ENCODE measurements at regions not wholly inside any gene's neighbourhood (a gene's known extent, or its start where the extent isn't known, plus 50 kb on each side); places are given as distances from the start of the nearest gene placed in this dataset.
A peak's percentile ranks its signal among the peaks of the same experiment; 100 is the strongest.

DNA sequence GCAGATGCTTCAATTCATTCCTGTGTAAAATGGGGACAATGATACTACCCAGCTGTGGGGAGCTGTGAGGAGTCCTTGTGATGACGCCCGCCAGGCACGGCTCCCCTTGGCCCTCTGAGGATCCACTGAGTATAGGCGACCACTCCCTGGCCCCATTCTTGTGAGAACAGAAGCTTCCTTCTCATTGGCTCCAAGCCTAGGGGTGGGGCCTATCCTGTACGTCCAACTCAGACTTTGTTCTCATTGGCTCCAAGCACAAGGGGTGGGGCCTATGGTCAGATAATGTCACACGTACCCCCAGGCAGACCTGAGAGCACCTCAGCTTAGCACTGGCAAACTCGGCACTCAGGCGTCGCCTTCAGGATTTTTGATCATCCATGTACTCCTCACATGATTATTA lies 232.9 kb upstream of the MVB12B start:
- no peaks in the 10 kb centered on the region for H3K9me1 ChIP-seq (ENCODE audit: control insufficient read depth, insufficient read depth, low read length)
- no peak overlapping the region for H3K27ac ChIP-seq (ENCODE audit: extremely low read depth, low read depth, low read length)
- no peaks in the 10 kb centered on the region for H3K79me2 ChIP-seq (ENCODE audit: control insufficient read depth, insufficient read depth, low read length)
- 10% methylated on average over 6 of the region's 9 CpGs for WGBS (ENCODE audit: insufficient coverage, low coverage, missing lambda C conversion rate)
- no peak overlapping the region for H3K4me3 ChIP-seq
- ChIA-PET CTCF (ENCODE audit: low intra/inter-chr PET ratio) (no interaction called here), POLR2A (interaction anchor here (0.7 to 0.9 kb wide), 2 partner anchors 11 to 28 kb away, joined by 3 read pairs; no protein-coding TSS in a partner anchor)
- H3K9me3 ChIP-seq (replicated peaks; ENCODE audit: control insufficient read depth, insufficient read depth, low read depth, low read length): no peaks in the 10 kb centered on the region
- in situ Hi-C loops (cut with MboI): no loop called here
- intact Hi-C loops (cut with micrococcal nuclease): no loop called here
- 0 out of 2 replicates have a peak, but pooled peaks cover under 1% of the 10 kb centered on the region for H4K20me1 ChIP-seq (replicated peaks; ENCODE audit: control insufficient read depth, insufficient read depth, low read length)
- TF ChIP-seq, protein P1, sequence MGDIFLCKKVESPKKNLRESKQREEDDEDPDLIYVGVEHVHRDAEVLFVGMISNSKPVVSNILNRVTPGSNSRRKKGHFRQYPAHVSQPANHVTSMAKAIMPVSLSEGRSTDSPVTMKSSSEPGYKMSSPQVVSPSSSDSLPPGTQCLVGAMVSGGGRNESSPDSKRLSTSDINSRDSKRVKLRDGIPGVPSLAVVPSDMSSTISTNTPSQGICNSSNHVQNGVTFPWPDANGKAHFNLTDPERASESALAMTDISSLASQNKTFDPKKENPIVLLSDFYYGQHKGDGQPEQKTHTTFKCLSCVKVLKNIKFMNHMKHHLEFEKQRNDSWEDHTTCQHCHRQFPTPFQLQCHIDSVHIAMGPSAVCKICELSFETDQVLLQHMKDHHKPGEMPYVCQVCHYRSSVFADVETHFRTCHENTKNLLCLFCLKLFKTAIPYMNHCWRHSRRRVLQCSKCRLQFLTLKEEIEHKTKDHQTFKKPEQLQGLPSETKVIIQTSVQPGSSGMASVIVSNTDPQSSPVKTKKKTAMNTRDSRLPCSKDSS (IDR thresholded peaks at IDR 0.05; ENCODE audit: low read depth, partially characterized antibody): no peak
- TF ChIP-seq NFYB (IDR thresholded peaks at IDR 0.05; ENCODE audit: extremely low read depth, insufficient read length): peak; percentile 17
- no peak overlapping the region for H3K9ac ChIP-seq (ENCODE audit: insufficient read depth in 1 of 2, low read depth in 2 of 2, low read length in 2 of 2)
- no TSS peak for BruUV-seq (replicated peaks)
- H3K4me1 ChIP-seq (replicated peaks in 1 of 2; ENCODE audit: control insufficient read depth in 2 of 2, insufficient read depth in 2 of 2, low read length in 2 of 2): no peaks in the 10 kb centered on the region
- H2AFZ ChIP-seq (ENCODE audit: low read depth, low read length): no peak overlapping the region
- ATAC-seq (peak; percentile 90), DNase-seq (ENCODE audit: extremely low read depth in 1 of 4, low spot score in 3 of 4) (peak; percentile 13 to 58 (median 51)), FAIRE-seq (no peak)
- no peak overlapping the region for H3K4me2 ChIP-seq (ENCODE audit: insufficient read depth, low read length)
- no peaks in the 10 kb centered on the region for H3K36me3 ChIP-seq (ENCODE audit: control insufficient read depth, insufficient read depth, low read length)
- peaks cover 0 to 7% of the 10 kb centered on the region in 2 experiments; a peak in 1 of 5 replicates for H3K27me3 ChIP-seq (ENCODE audit: control insufficient read depth in 2 of 2, insufficient read depth in 2 of 2, low read length in 2 of 2)

DNA sequence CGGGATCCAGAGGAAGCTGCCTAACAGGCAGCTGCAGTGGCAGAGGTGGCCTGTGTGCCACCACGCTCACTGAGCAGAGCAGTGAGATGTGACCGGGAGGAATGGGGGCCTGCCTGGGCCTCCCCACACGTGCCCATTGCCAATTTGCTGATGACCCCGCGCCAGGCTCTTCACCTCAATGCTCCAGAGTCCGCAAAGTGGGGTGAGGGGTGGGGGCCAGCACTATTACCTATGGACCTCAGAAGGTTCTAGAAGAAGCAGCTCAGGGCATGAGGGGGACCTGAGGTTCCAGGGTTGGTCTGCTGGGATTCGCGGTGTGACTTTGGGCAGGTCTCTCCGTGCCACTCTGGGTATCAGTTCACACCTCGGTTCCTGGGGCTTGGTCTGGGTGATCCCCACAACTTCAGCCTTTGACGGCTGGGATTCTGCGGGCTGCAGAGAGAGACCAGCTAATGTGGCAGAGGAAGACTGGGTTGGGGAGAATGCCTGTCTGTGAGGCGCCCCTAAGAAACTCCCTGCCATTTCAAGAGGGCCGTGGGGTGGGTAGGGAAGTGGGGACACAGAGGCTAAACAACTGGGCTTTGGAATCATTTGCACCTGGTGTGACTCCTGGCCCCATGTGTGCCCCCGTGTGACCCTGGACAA lies 231.0 kb upstream of the MVB12B start:
- Histone ChIP-seq H3K4me1 (replicated peaks in 1 of 2; ENCODE audit: control insufficient read depth in 2 of 2, insufficient read depth in 2 of 2, low read length in 2 of 2) (no peaks in the 10 kb centered on the region), H2AFZ (ENCODE audit: low read depth, low read length) (no peak overlapping the region), H3K36me3 (ENCODE audit: control insufficient read depth, insufficient read depth, low read length) (no peaks in the 10 kb centered on the region), H3K4me3 (no peak overlapping the region), H3K9me3 (replicated peaks; ENCODE audit: control insufficient read depth, insufficient read depth, low read depth, low read length) (no peaks in the 10 kb centered on the region), H3K79me2 (ENCODE audit: control insufficient read depth, insufficient read depth, low read length) (no peaks in the 10 kb centered on the region), H3K9ac (ENCODE audit: insufficient read depth in 1 of 2, low read depth in 2 of 2, low read length in 2 of 2) (no peak overlapping the region), H3K27me3 (ENCODE audit: control insufficient read depth in 2 of 2, insufficient read depth in 2 of 2, low read length in 2 of 2) (peaks cover 0 to 12% of the 10 kb centered on the region in 2 experiments; a peak in 1 of 5 replicates), H3K27ac (ENCODE audit: extremely low read depth, low read depth, low read length) (no peak overlapping the region), H4K20me1 (replicated peaks; ENCODE audit: control insufficient read depth, insufficient read depth, low read length) (0 out of 2 replicates have a peak, but pooled peaks cover 4% of the 10 kb centered on the region), H3K4me2 (ENCODE audit: insufficient read depth, low read length) (no peak overlapping the region), H3K9me1 (ENCODE audit: control insufficient read depth, insufficient read depth, low read length) (no peaks in the 10 kb centered on the region)
- CTCF ChIA-PET (ENCODE audit: low intra/inter-chr PET ratio): no interaction called here
- in situ Hi-C loops (cut with MboI) (no loop called here), intact Hi-C loops (cut with micrococcal nuclease) (no loop called here)
- WGBS (ENCODE audit: insufficient coverage, low coverage, missing lambda C conversion rate): under 1% methylated on average over 16 of the region's 16 CpGs
- POLR2A ChIA-PET: interaction anchor here (0.6 to 1.8 kb wide), 4 partner anchors 8 to 657 kb away, joined by 3 to 5 read pairs (median 3); no protein-coding TSS in a partner anchor
- no peak for DNase-seq (ENCODE audit: extremely low read depth in 1 of 4, low spot score in 3 of 4)
- no peak for ATAC-seq
- no TSS peak for BruUV-seq (replicated peaks)
- no peak for FAIRE-seq
- no peak for TF ChIP-seq ZBTB1 (CRISPR knock-in tag; IDR thresholded peaks at IDR 0.05; ENCODE audit: borderline replicate concordance, low read depth)
- TF ChIP-seq NCOA4 (IDR thresholded peaks at IDR 0.05; ENCODE audit: partially characterized antibody): no peak
- no peak for TF ChIP-seq ZNF316 (IDR thresholded peaks at IDR 0.05)
- no peak for TF ChIP-seq ELF4 (CRISPR knock-in tag; IDR thresholded peaks at IDR 0.05)
- TF ChIP-seq NRF1 (conservative IDR thresholded peaks at IDR 0.05 in 1 of 2, IDR thresholded peaks at IDR 0.05 in 1 of 2): no peak
- no peak for TF ChIP-seq HNRNPLL (IDR thresholded peaks at IDR 0.05; ENCODE audit: low read depth, low read length, poor library complexity, severe bottlenecking)
- TF ChIP-seq, protein P2, sequence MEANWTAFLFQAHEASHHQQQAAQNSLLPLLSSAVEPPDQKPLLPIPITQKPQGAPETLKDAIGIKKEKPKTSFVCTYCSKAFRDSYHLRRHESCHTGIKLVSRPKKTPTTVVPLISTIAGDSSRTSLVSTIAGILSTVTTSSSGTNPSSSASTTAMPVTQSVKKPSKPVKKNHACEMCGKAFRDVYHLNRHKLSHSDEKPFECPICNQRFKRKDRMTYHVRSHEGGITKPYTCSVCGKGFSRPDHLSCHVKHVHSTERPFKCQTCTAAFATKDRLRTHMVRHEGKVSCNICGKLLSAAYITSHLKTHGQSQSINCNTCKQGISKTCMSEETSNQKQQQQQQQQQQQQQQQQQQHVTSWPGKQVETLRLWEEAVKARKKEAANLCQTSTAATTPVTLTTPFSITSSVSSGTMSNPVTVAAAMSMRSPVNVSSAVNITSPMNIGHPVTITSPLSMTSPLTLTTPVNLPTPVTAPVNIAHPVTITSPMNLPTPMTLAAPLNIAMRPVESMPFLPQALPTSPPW (CRISPR knock-in tag; IDR thresholded peaks at IDR 0.05): no peak
- no peak for TF ChIP-seq FOXJ3 (CRISPR knock-in tag; IDR thresholded peaks at IDR 0.05)
- TF ChIP-seq ZFP1 (CRISPR knock-in tag; IDR thresholded peaks at IDR 0.05): no peak
- TF ChIP-seq RCOR1 (IDR thresholded peaks at IDR 0.05; ENCODE audit: borderline replicate concordance in 1 of 2, low read depth in 2 of 2, low read length in 2 of 2): no peak
- no peak for TF ChIP-seq ATF7 (IDR thresholded peaks at IDR 0.05)

All from K562 (cell line).